Spleen (tissue), 7 donors: ENCODE measurements at regions not wholly inside any gene's neighbourhood (a gene's known extent, or its start where the extent isn't known, plus 50 kb on each side); places are given as distances from the start of the nearest gene placed in this dataset.

Experiments used
- CTCF ChIP-seq, 11 experiments: fragments of 200-600 bp in 7 of 11; fragments of 450-650 bp in 4 of 11; sonication (generic) in 4 of 11; IDR thresholded peaks in 8 of 11; conservative IDR thresholded peaks in 3 of 11; 1 replicate in 7 of 11; 2 replicates in 4 of 11; pipeline versions ENCODE4 v1.4.0 to v1.8.0; 2016 to 2021; ENCODE audit warnings: antibody characterized with exemption in 11 of 11, inconsistent platforms in 4 of 11, mild to moderate bottlenecking in 1 of 11
- POLR2A ChIP-seq, 3 donors: fragments of 450-650 bp; IDR thresholded peaks; one replicate each; pipeline ENCODE4 v1.5.1; 2017; ENCODE audit warnings: antibody characterized with exemption in 3 of 3, mild to moderate bottlenecking in 1 of 3
- POLR2AphosphoS5 ChIP-seq, 3 donors: sonication (generic); formaldehyde crosslinking; IDR thresholded peaks; one replicate each; pipeline ENCODE4 v1.5.1; 2017; ENCODE audit warnings: antibody characterized with exemption in 3 of 3
- donor health status: DM: no; HTN: no; CAD: no; lungs with moderate emphysema.
- donor health status: DM: no; HTN: no; CAD: no.
- donor health status: DM: no; HTN: no; CAD: no.

GRCh38 chr11:116603728-116604323 is 169.0 kb downstream of the BUD13 start:
- TF ChIP-seq CTCF (IDR thresholded peaks at IDR 0.05 in 8 of 11, conservative IDR thresholded peaks at IDR 0.05 in 3 of 11) (no peak), POLR2AphosphoS5 (IDR thresholded peaks at IDR 0.05) (no peak), POLR2A (IDR thresholded peaks at IDR 0.05) (no peak)
